ENCODE measurements at regions not wholly inside any gene's neighbourhood (a gene's known extent, or its start where the extent isn't known, plus 50 kb on each side); places are given as distances from the start of the nearest gene placed in this dataset.

DNA sequence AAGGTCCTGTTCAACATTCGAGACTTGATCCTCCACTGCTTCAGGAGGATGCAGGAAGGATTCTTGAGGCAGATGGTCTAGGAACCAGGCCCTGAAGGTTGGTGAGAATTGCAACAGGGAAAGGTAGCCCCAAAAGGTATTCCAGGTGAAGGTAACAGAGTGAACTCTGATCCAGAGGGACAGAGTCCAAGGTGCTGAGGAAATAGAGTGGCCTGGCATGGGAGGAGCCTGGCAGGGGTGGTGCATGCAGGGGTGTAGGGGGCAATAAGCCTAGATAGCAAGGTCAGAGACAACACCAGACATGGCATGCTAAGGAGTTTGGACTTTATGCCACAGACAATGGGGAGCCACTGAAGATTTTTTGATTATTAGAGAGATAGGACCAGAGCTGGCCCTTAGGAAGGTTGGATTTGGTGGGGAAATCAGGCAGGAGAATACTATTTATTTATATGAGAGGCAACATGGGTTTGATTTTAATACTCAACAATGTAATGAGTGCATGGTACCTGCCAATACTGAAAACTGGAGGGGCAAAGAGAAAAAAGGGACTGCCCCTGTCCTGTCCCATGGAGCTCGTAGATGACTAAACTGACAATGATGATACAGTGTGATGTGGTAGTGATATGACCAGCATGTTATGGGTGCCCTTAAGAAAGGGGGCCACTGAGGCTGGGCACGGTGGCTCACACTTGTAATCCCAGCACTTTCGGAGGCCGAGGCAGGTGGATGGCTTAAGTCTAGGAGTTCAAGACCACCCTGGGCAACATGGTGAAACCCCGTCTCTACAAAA lies 50.5 kb upstream of the TMED10 start:
- peaks cover 14 to 16% of the 10 kb centered on the region in 2 experiments for H3K4me1 ChIP-seq (ENCODE audit: control insufficient read depth in 1 of 2, insufficient read depth in 2 of 2, low read length in 2 of 2)
- H3K36me3 ChIP-seq (ENCODE audit: control insufficient read depth in 1 of 2, insufficient read depth in 2 of 2, low read length in 2 of 2) = no peaks in the 10 kb centered on the region
- no peak overlapping the region for H3K4ac ChIP-seq (ENCODE audit: low read depth, low read length)
- no peaks in the 10 kb centered on the region for H3K27me3 ChIP-seq (ENCODE audit: insufficient read depth, low read length)
- no peak overlapping the region for H2BK5ac ChIP-seq (ENCODE audit: low read depth, low read length, poor library complexity)
- H2BK120ac ChIP-seq (ENCODE audit: insufficient read depth, low read length, poor library complexity) = no peak overlapping the region
- H4K12ac ChIP-seq (ENCODE audit: low read depth, low read length) = no peak overlapping the region
- H4K91ac ChIP-seq (ENCODE audit: low read depth, low read length) = peak overlapping the region; percentile 30
- WGBS (ENCODE audit: extremely low coverage, insufficient coverage, insufficient read length) = no CpG with 5 or more reads among the region's 6 CpGs
- no peak overlapping the region for H3K14ac ChIP-seq (ENCODE audit: low read length)
- no peak overlapping the region for H2AK5ac ChIP-seq (ENCODE audit: low read length)
- no peak overlapping the region for H3K4me2 ChIP-seq (ENCODE audit: low read length)
- peak overlapping the region; percentile 68 for H2BK12ac ChIP-seq (ENCODE audit: low read length)
- DNase-seq = no peak
- no peak overlapping the region for H3K27ac ChIP-seq (ENCODE audit: low read depth, low read length)
- no peaks in the 10 kb centered on the region for H3K79me2 ChIP-seq (ENCODE audit: control insufficient read depth, insufficient read depth, low read length, poor library complexity)
- H3K23ac ChIP-seq (ENCODE audit: low read length) = no peak overlapping the region
- no peak overlapping the region for H3K18ac ChIP-seq (ENCODE audit: low read length)
- no peak overlapping the region for H4K8ac ChIP-seq (ENCODE audit: low read depth, low read length)
- peaks cover 1% of the 10 kb centered on the region for H3K9me3 ChIP-seq (ENCODE audit: insufficient read depth, low read depth, low read length)
- H3K4me3 ChIP-seq (ENCODE audit: low read depth, low read length) = no peak overlapping the region
- H3K9ac ChIP-seq (ENCODE audit: low read length) = no peak overlapping the region
- H3K79me1 ChIP-seq (ENCODE audit: low read length) = peaks cover 5% of the 10 kb centered on the region
- no peak overlapping the region for H2AFZ ChIP-seq (ENCODE audit: insufficient read depth, low read length, poor library complexity)
